H9 (cell line): ENCODE measurements at regions not wholly inside any gene's neighbourhood (a gene's known extent, or its start where the extent isn't known, plus 50 kb on each side); places are given as distances from the start of the nearest gene placed in this dataset.

ENCODE experiments used
- DNase-seq: peaks from one replicate; pipeline ENCODE4 v3.0.0-alpha.2; 2017
- H2AFZ ChIP-seq: one replicate; pipeline ENCODE4 v1.6.1; 2013; ENCODE audit warnings: mild to moderate bottlenecking, low read length, control low read depth, moderate library complexity
- H2AK5ac ChIP-seq: 2 replicates; pipeline ENCODE4 v1.6.1; 2013; ENCODE audit warnings: low read length, control low read depth, mixed read lengths; ENCODE audit not compliant: insufficient read length
- H2BK120ac ChIP-seq: one replicate; pipeline ENCODE4 v1.6.1; 2013; ENCODE audit warnings: low read depth, mild to moderate bottlenecking, low read length, control low read depth, inconsistent platforms; ENCODE audit not compliant: poor library complexity, severe bottlenecking
- H2BK12ac ChIP-seq: 2 replicates; pipeline ENCODE4 v1.6.1; 2013; ENCODE audit warnings: low read length, control low read depth, mixed read lengths, low read depth; ENCODE audit not compliant: insufficient read length
- H2BK15ac ChIP-seq: 2 replicates; pipeline ENCODE4 v1.6.1; 2013; ENCODE audit warnings: low read depth, low read length, control low read depth
- H2BK20ac ChIP-seq: one replicate; pipeline ENCODE4 v1.6.1; 2013; ENCODE audit warnings: low read depth, mild to moderate bottlenecking, low read length, control low read depth, inconsistent platforms; ENCODE audit not compliant: poor library complexity, severe bottlenecking
- H2BK5ac ChIP-seq: 2 replicates; pipeline ENCODE4 v1.6.1; 2013; ENCODE audit warnings: low read length, control low read depth, mixed read lengths; ENCODE audit not compliant: insufficient read length
- H3K14ac ChIP-seq: 2 replicates; pipeline ENCODE4 v1.6.1; 2013; ENCODE audit warnings: low read length, control low read depth; ENCODE audit not compliant: insufficient read depth
- H3K18ac ChIP-seq: 2 replicates; pipeline ENCODE4 v1.6.1; 2013; ENCODE audit warnings: low read depth, mild to moderate bottlenecking, mixed read lengths, low read length, control low read depth; ENCODE audit not compliant: insufficient read length
- H3K23ac ChIP-seq: 2 replicates; pipeline ENCODE4 v1.6.1; 2013; ENCODE audit warnings: low read length, control low read depth, mixed read lengths, low read depth; ENCODE audit not compliant: insufficient read length
- H3K23me2 ChIP-seq: 2 replicates; pipeline ENCODE4 v1.6.1; 2013; ENCODE audit warnings: low read depth, mild to moderate bottlenecking, mixed read lengths, low read length, control low read depth; ENCODE audit not compliant: insufficient read length, poor library complexity, severe bottlenecking
- H3K27ac ChIP-seq: 2 replicates; pipeline ENCODE4 v1.5.1; 2013; ENCODE audit warnings: low read length, control low read depth, mixed read lengths, low read depth; ENCODE audit not compliant: insufficient read length
- H3K27me3 ChIP-seq: 2 replicates; pipeline ENCODE4 v1.6.1; 2013; ENCODE audit warnings: low read length, control low read depth, inconsistent platforms; ENCODE audit not compliant: insufficient read depth
- H3K4ac ChIP-seq: 2 replicates; pipeline ENCODE4 v1.6.1; 2013; ENCODE audit warnings: low read depth, mild to moderate bottlenecking, control low read depth, inconsistent platforms, low read length, moderate library complexity
- H3K4me1 ChIP-seq: 2 replicates; pipeline ENCODE4 v1.6.1; 2013; ENCODE audit warnings: low read length, control low read depth, inconsistent platforms; ENCODE audit not compliant: insufficient read depth
- H3K4me2 ChIP-seq: 2 replicates; pipeline ENCODE4 v1.6.1; 2013; ENCODE audit warnings: low read length, control low read depth, mixed read lengths; ENCODE audit not compliant: insufficient read length, insufficient read depth
- H3K56ac ChIP-seq: 2 replicates; pipeline ENCODE4 v1.6.1; 2013; ENCODE audit warnings: low read depth, mild to moderate bottlenecking, mixed read lengths, low read length, control low read depth; ENCODE audit not compliant: insufficient read length
- H3K79me1 ChIP-seq: 2 replicates; pipeline ENCODE4 v1.6.1; 2013; ENCODE audit warnings: low read depth, mild to moderate bottlenecking, moderate library complexity, low read length, control low read depth, inconsistent platforms; ENCODE audit not compliant: insufficient read depth, poor library complexity, severe bottlenecking
- H3K79me2 ChIP-seq: 2 replicates; pipeline ENCODE4 v1.6.1; 2013; ENCODE audit warnings: low read length, control low read depth, inconsistent platforms; ENCODE audit not compliant: insufficient read depth
- H3K9ac ChIP-seq: 2 replicates; pipeline ENCODE4 v1.6.1; 2013; ENCODE audit warnings: low read length, control low read depth, mixed read lengths; ENCODE audit not compliant: insufficient read length; ENCODE audit errors: extremely low read depth
- H3K9me3 ChIP-seq: one replicate; pipeline ENCODE4 v1.6.1; 2013; ENCODE audit warnings: low read depth, low read length, inconsistent platforms; ENCODE audit not compliant: control insufficient read depth
- H3T11ph ChIP-seq: one replicate; pipeline ENCODE4 v1.6.1; 2013; ENCODE audit warnings: mild to moderate bottlenecking, low read length, control low read depth, inconsistent platforms
- H4K20me1 ChIP-seq: one replicate; pipeline ENCODE4 v1.6.1; 2013; ENCODE audit not compliant: control insufficient read depth, insufficient read length, insufficient read depth
- H4K5ac ChIP-seq: 2 replicates; pipeline ENCODE4 v1.6.1; 2013; ENCODE audit warnings: low read depth, mild to moderate bottlenecking, mixed read lengths, low read length, control low read depth; ENCODE audit not compliant: insufficient read length
- H4K8ac ChIP-seq: replicated peaks from 2 replicates; pipeline ENCODE4 v1.6.1; 2013; ENCODE audit warnings: low read length, control low read depth, mixed read lengths, low read depth; ENCODE audit not compliant: insufficient read length
- H4K91ac ChIP-seq: 2 replicates; pipeline ENCODE4 v1.6.1; 2013; ENCODE audit warnings: low read depth, mild to moderate bottlenecking, moderate library complexity, mixed read lengths, low read length, control low read depth; ENCODE audit not compliant: insufficient read length
- H3K27ac Mint-ChIP-seq, 3 experiments: 2 replicates in 2 of 3; 3 replicates in 1 of 3; pipeline ENCODE4 v1.8.0; 2020 to 2021; ENCODE audit warnings: mixed read lengths in 3 of 3, mild to moderate bottlenecking in 1 of 3, moderate library complexity in 1 of 3
- H3K27me3 Mint-ChIP-seq: 2 replicates; pipeline ENCODE4 v1.8.0; 2021; ENCODE audit warnings: low read depth, mild to moderate bottlenecking, moderate library complexity, mixed read lengths
- H3K36me3 Mint-ChIP-seq, 3 experiments: 2 replicates in 2 of 3; 3 replicates in 1 of 3; pipeline ENCODE4 v1.8.0; 2020 to 2021; ENCODE audit warnings: low read depth in 3 of 3, mixed read lengths in 3 of 3; ENCODE audit not compliant: insufficient read depth in 1 of 3
- H3K4me1 Mint-ChIP-seq, 2 experiments: 2 replicates each; pipeline ENCODE4 v1.8.0; 2020; ENCODE audit warnings: mixed read lengths in 2 of 2
- H3K4me3 Mint-ChIP-seq, 2 experiments: 2 replicates in 1 of 2; 3 replicates in 1 of 2; pipeline ENCODE4 v1.8.0; 2020 to 2021; ENCODE audit warnings: mild to moderate bottlenecking in 2 of 2, mixed read lengths in 2 of 2, moderate library complexity in 1 of 2
- H3K9me3 Mint-ChIP-seq, 2 experiments: 2 replicates in 1 of 2; 3 replicates in 1 of 2; pipeline ENCODE4 v1.8.0; 2020; ENCODE audit warnings: mild to moderate bottlenecking in 2 of 2, mixed read lengths in 2 of 2, moderate library complexity in 1 of 2
- WGBS: extraction: QIAGEN DNeasy Blood & Tissue Kit; methylation state at CpG from one replicate; pipeline ENCODE4 v1.1.7; 2013; ENCODE audit warnings: missing lambda C conversion rate, low lambda C conversion rate, mixed read lengths; ENCODE audit not compliant: insufficient read length; ENCODE audit errors: extremely low coverage; 5-methylcytosine and 5-hydroxymethylcytosine counted together
- TF ChIP-seq, protein P1 (sequence below): fragments of 200-600 bp; sonication (generic); conservative IDR thresholded peaks from 3 replicates; pipeline ENCODE4 v1.8.0; 2021; ENCODE audit warnings: antibody characterized with exemption, mild to moderate bottlenecking

DNA sequence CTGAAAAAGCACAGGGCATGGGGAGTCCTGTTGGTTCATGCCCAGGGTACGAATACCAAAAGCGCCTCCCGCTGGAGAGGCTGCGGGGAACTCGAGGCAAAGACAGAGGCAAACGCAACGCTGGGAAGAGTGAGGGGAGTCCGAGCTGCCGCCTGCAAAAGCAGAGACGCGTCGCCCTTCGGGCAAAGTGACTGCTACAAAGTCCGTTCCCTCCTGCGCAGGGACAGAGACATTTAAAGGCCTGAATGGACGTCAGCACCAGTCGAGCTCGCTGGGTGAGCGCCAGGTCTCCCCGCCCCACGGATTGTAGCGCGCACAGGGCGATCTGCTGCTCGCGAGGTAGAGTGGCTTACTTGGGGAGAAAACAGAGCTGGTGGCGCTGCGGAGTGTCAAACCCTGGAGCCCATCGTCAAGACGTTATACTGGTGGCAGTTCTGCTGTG lies 732.8 kb downstream of the ZWINT start:
- DNase-seq, result peak; percentile 73
- Histone ChIP-seq H3K9ac (no peak overlapping the region), H3K79me1 (no peaks in the 10 kb centered on the region), H4K8ac (no peak overlapping the region), H2BK12ac (no peak overlapping the region), H3K23me2 (peaks cover 24% of the 10 kb centered on the region), H2AFZ (no peak overlapping the region), H3K23ac (no peak overlapping the region), H3K18ac (no peak overlapping the region), H4K91ac (no peak overlapping the region), H3K4me2 (no peak overlapping the region), H3K14ac (no peak overlapping the region), H2BK20ac (no peak overlapping the region), H4K20me1 (no peaks in the 10 kb centered on the region), H3T11ph (no peak overlapping the region), H2AK5ac (no peak overlapping the region), H2BK15ac (no peak overlapping the region), H3K4me1 (no peaks in the 10 kb centered on the region), H3K9me3 (no peaks in the 10 kb centered on the region), H3K79me2 (no peaks in the 10 kb centered on the region), H2BK120ac (no peak overlapping the region), H3K27ac (no peak overlapping the region), H2BK5ac (no peak overlapping the region), H3K4ac (no peak overlapping the region), H4K5ac (no peak overlapping the region), H3K27me3 (peaks cover 18% of the 10 kb centered on the region; the same call in 1 of the 2 replicates), H3K56ac (no peak overlapping the region)
- peaks cover 21% of the 10 kb centered on the region for H3K27me3 Mint-ChIP-seq
- no peaks in the 10 kb centered on the region; a peak in 1 of 7 replicates for H3K36me3 Mint-ChIP-seq
- TF ChIP-seq, protein P1, sequence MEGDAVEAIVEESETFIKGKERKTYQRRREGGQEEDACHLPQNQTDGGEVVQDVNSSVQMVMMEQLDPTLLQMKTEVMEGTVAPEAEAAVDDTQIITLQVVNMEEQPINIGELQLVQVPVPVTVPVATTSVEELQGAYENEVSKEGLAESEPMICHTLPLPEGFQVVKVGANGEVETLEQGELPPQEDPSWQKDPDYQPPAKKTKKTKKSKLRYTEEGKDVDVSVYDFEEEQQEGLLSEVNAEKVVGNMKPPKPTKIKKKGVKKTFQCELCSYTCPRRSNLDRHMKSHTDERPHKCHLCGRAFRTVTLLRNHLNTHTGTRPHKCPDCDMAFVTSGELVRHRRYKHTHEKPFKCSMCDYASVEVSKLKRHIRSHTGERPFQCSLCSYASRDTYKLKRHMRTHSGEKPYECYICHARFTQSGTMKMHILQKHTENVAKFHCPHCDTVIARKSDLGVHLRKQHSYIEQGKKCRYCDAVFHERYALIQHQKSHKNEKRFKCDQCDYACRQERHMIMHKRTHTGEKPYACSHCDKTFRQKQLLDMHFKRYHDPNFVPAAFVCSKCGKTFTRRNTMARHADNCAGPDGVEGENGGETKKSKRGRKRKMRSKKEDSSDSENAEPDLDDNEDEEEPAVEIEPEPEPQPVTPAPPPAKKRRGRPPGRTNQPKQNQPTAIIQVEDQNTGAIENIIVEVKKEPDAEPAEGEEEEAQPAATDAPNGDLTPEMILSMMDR, result no peak; the same call in 2 of the 3 replicates
- no peaks in the 10 kb centered on the region for H3K9me3 Mint-ChIP-seq
- peaks cover 12 to 17% of the 10 kb centered on the region in 2 experiments for H3K4me1 Mint-ChIP-seq
- H3K27ac Mint-ChIP-seq, result no peak overlapping the region
- peak overlapping the region in 1 of 2 experiments; percentile 71; a peak in 3 of 5 replicates for H3K4me3 Mint-ChIP-seq
- no CpG with 5 or more reads among the region's 30 CpGs for WGBS
